HG03354 (cell line): ENCODE measurements at regions not wholly inside any gene's neighbourhood (a gene's known extent, or its start where the extent isn't known, plus 50 kb on each side); places are given as distances from the start of the nearest gene placed in this dataset.
"Not testable (repeated sequence)": the region's sequence is repeated elsewhere in the genome, so short reads cannot be mapped to it uniquely, and the experiment has no call there.

ENCODE experiments used
- ATAC-seq: cut with Tn5 transposase; IDR thresholded peaks from one replicate; pipeline ENCODE4 v1.9.1; 2021; ENCODE audit warnings: mild to moderate bottlenecking; ENCODE audit not compliant: unreplicated experiment, poor library complexity, severe bottlenecking

- no peak for ATAC-seq
These were observed 558.0 kb downstream of the TRIML1 start for GRCh38 chr4:188697243-188697642.

GRCh38 chr4:188701952-188702351 lies 562.7 kb downstream of the TRIML1 start:
- no peak for ATAC-seq

- ATAC-seq, result no peak
These were observed 565.0 kb downstream of the TRIML1 start for GRCh38 chr4:188704288-188704687.

GRCh38 chr4:188707036-188707435 lies 567.8 kb downstream of the TRIML1 start:
- ATAC-seq, result no peak

GRCh38 chr4:188714501-188714900 lies 575.3 kb downstream of the TRIML1 start:
- ATAC-seq, result no peak

- ATAC-seq, result no peak
These were observed 575.7 kb downstream of the TRIML1 start for GRCh38 chr4:188714907-188715306.

GRCh38 chr4:188717661-188718060 lies 578.4 kb downstream of the TRIML1 start:
- no peak for ATAC-seq

- ATAC-seq, result no peak
These were observed 580.6 kb downstream of the TRIML1 start for GRCh38 chr4:188719794-188720193.

GRCh38 chr4:188722911-188723310 lies 583.7 kb downstream of the TRIML1 start:
- ATAC-seq, result no peak

GRCh38 chr4:188727746-188728145 lies 588.5 kb downstream of the TRIML1 start:
- ATAC-seq, result no peak

- no peak for ATAC-seq
These were observed 589.1 kb downstream of the TRIML1 start for GRCh38 chr4:188728359-188728758.

- ATAC-seq, result no peak
These were observed 592.9 kb downstream of the TRIML1 start for GRCh38 chr4:188732131-188732530.

- no peak for ATAC-seq
These were observed 595.8 kb downstream of the TRIML1 start for GRCh38 chr4:188735082-188735481.

- ATAC-seq, result no peak
These were observed 598.2 kb downstream of the TRIML1 start for GRCh38 chr4:188737251-188738002.

- peak; percentile 62 for ATAC-seq
These were observed 599.0 kb downstream of the TRIML1 start for GRCh38 chr4:188738290-188738689.

GRCh38 chr4:188740172-188740571 lies 600.9 kb downstream of the TRIML1 start:
- ATAC-seq, result not testable (repeated sequence)

GRCh38 chr4:188740791-188741190 lies 601.5 kb downstream of the TRIML1 start:
- ATAC-seq, result peak; percentile 54

GRCh38 chr4:188754372-188755002 lies 615.2 kb downstream of the TRIML1 start:
- ATAC-seq, result no peak

- no peak for ATAC-seq
These were observed 628.3 kb downstream of the TRIML1 start for GRCh38 chr4:188767496-188767895.

GRCh38 chr4:188778905-188779304 lies 639.7 kb downstream of the TRIML1 start:
- ATAC-seq, result no peak

- no peak for ATAC-seq
These were observed 640.3 kb downstream of the TRIML1 start for GRCh38 chr4:188779581-188779980.
